Prostate gland (tissue), 2 donors: ENCODE measurements at regions not wholly inside any gene's neighbourhood (a gene's known extent, or its start where the extent isn't known, plus 50 kb on each side); places are given as distances from the start of the nearest gene placed in this dataset.

ENCODE experiments used
- DNase-seq: peaks from one replicate; pipeline ENCODE4 v3.0.0-alpha.2; 2019; ENCODE audit warnings: low spot score
- H3K27ac ChIP-seq, 2 donors: fragments of 200-600 bp; sonication (generic); 2 replicates each; pipeline ENCODE4 v1.5.1; 2017 to 2019
- H3K27me3 ChIP-seq: fragments of 200-600 bp; sonication (generic); replicated peaks from 2 replicates; pipeline ENCODE4 v1.5.1; 2019; ENCODE audit not compliant: insufficient read depth
- H3K36me3 ChIP-seq, 2 donors: fragments of 200-600 bp; sonication (generic); 1 replicate in 1 of 2; 2 replicates in 1 of 2; pipeline versions ENCODE4 v1.5.1 to v1.8.1; 2017 to 2019
- H3K4me1 ChIP-seq: fragments of 200-600 bp; sonication (generic); replicated peaks from 2 replicates; pipeline ENCODE4 v1.5.1; 2019
- H3K4me3 ChIP-seq, 2 donors: fragments of 200-600 bp; sonication (generic); 2 replicates each; pipeline ENCODE4 v1.5.1; 2017 to 2019
- H3K9me3 ChIP-seq: fragments of 200-600 bp; sonication (generic); 2 replicates; pipeline ENCODE4 v1.5.1; 2017
- CTCF ChIP-seq, 4 experiments: fragments of 200-600 bp in 2 of 4; fragments of 450-650 bp in 2 of 4; sonication (generic) in 2 of 4; IDR thresholded peaks; 1 replicate in 3 of 4; 2 replicates in 1 of 4; pipeline ENCODE4 v1.5.1; 2016 to 2019; ENCODE audit warnings: antibody characterized with exemption in 4 of 4, mild to moderate bottlenecking in 2 of 4, moderate library complexity in 2 of 4
- POLR2A ChIP-seq: fragments of 450-650 bp; IDR thresholded peaks from one replicate; pipeline ENCODE4 v1.6.1; 2016; ENCODE audit warnings: antibody characterized with exemption, mild to moderate bottlenecking
- POLR2AphosphoS5 ChIP-seq: sonication (generic); formaldehyde crosslinking; IDR thresholded peaks from one replicate; pipeline ENCODE4 v1.6.1; 2017; ENCODE audit warnings: antibody characterized with exemption
- WGBS: methylation state at CpG from one replicate; pipeline ENCODE4 v1.1.5; 2018; 5-methylcytosine and 5-hydroxymethylcytosine counted together
- intact Hi-C: fragments of 100-400 bp; cut with DNase I; formaldehyde crosslinking; loops from one replicate; pipeline ENCODE4 v1.14.2; 2022

GRCh38 chr1:221630236-221630635, 111.7 kb downstream of the DUSP10 start:
- TF ChIP-seq POLR2A (no peak), POLR2AphosphoS5 (no peak)
- Histone ChIP-seq H3K36me3 (no peaks in the 10 kb centered on the region), H3K4me1 (no peaks in the 10 kb centered on the region), H3K9me3 (no peaks in the 10 kb centered on the region), H3K27ac (no peak overlapping the region), H3K27me3 (no peaks in the 10 kb centered on the region), H3K4me3 (no peak overlapping the region)
- no peak for DNase-seq
- intact Hi-C loops, result no loop called here

GRCh38 chr1:221631556-221631955, 110.3 kb downstream of the DUSP10 start:
- no peak for DNase-seq
- TF ChIP-seq POLR2A, result no peak
- no peaks in the 10 kb centered on the region for H3K9me3 ChIP-seq
- intact Hi-C loops, result no loop called here
- no peaks in the 10 kb centered on the region for H3K27me3 ChIP-seq
- H3K27ac ChIP-seq, result no peak overlapping the region
- H3K4me1 ChIP-seq, result no peaks in the 10 kb centered on the region
- no peaks in the 10 kb centered on the region for H3K36me3 ChIP-seq
- no peak overlapping the region for H3K4me3 ChIP-seq

- no peaks in the 10 kb centered on the region for H3K4me1 ChIP-seq
- TF ChIP-seq CTCF (IDR thresholded peaks at IDR 0.05) (no peak), POLR2A (no peak), POLR2AphosphoS5 (no peak)
- no peak overlapping the region for H3K27ac ChIP-seq
- H3K4me3 ChIP-seq, result no peak overlapping the region
- intact Hi-C loops, result no loop called here
- DNase-seq, result no peak
- H3K27me3 ChIP-seq, result no peaks in the 10 kb centered on the region
- H3K9me3 ChIP-seq, result no peaks in the 10 kb centered on the region
- WGBS, result 64% methylated on average over 4 of the region's 4 CpGs
- H3K36me3 ChIP-seq, result no peaks in the 10 kb centered on the region
Measured at GRCh38 chr1:221632072-221632471, 109.8 kb downstream of the DUSP10 start.

GRCh38 chr1:221633841-221634409, 108.0 kb downstream of the DUSP10 start:
- H3K4me1 ChIP-seq, result no peaks in the 10 kb centered on the region
- H3K4me3 ChIP-seq, result no peak overlapping the region
- H3K9me3 ChIP-seq, result no peaks in the 10 kb centered on the region
- intact Hi-C loops, result no loop called here
- H3K27me3 ChIP-seq, result no peaks in the 10 kb centered on the region
- TF ChIP-seq CTCF (IDR thresholded peaks at IDR 0.05), result no peak
- no peak for TF ChIP-seq POLR2AphosphoS5
- no peak for TF ChIP-seq POLR2A
- DNase-seq, result no peak
- H3K27ac ChIP-seq, result no peak overlapping the region
- H3K36me3 ChIP-seq, result no peaks in the 10 kb centered on the region
- WGBS, result 92% methylated on average over 5 of the region's 5 CpGs

- 75% methylated on average over 2 of the region's 2 CpGs for WGBS
- Histone ChIP-seq H3K9me3 (no peaks in the 10 kb centered on the region), H3K4me1 (no peaks in the 10 kb centered on the region), H3K27me3 (no peaks in the 10 kb centered on the region), H3K27ac (no peak overlapping the region), H3K36me3 (no peaks in the 10 kb centered on the region), H3K4me3 (no peak overlapping the region)
- intact Hi-C loops, result no loop called here
- TF ChIP-seq CTCF (IDR thresholded peaks at IDR 0.05), result no peak
- TF ChIP-seq POLR2A, result no peak
- TF ChIP-seq POLR2AphosphoS5, result no peak
- no peak for DNase-seq
Measured at GRCh38 chr1:221634606-221635005, 107.3 kb downstream of the DUSP10 start.

GRCh38 chr1:221635305-221635704, 106.6 kb downstream of the DUSP10 start:
- TF ChIP-seq CTCF (IDR thresholded peaks at IDR 0.05) (no peak), POLR2A (no peak), POLR2AphosphoS5 (no peak)
- intact Hi-C loops, result no loop called here
- H3K27me3 ChIP-seq, result no peaks in the 10 kb centered on the region
- no peaks in the 10 kb centered on the region for H3K36me3 ChIP-seq
- no peaks in the 10 kb centered on the region for H3K4me1 ChIP-seq
- 80% methylated on average over 2 of the region's 2 CpGs for WGBS
- H3K9me3 ChIP-seq, result no peaks in the 10 kb centered on the region
- no peak overlapping the region for H3K27ac ChIP-seq
- no peak overlapping the region for H3K4me3 ChIP-seq
- no peak for DNase-seq
